GM13977 (cell line): ENCODE measurements at regions not wholly inside any gene's neighbourhood (a gene's known extent, or its start where the extent isn't known, plus 50 kb on each side); places are given as distances from the start of the nearest gene placed in this dataset.
A peak's percentile ranks its signal among the peaks of the same experiment; 100 is the strongest.

Experiments
- DNase-seq: peaks from one replicate; pipeline ENCODE4 v3.0.0; 2012; ENCODE audit warnings: low spot score
- in situ Hi-C: fragments of 300-500 bp; cut with MboI; formaldehyde crosslinking; loops from one replicate; pipeline ENCODE4 v1.12.0; 2022; ENCODE audit warnings: low sequenced_read_pairs, low pct_unique_long_range_greater_than_20kb, mixed read lengths, inconsistent platforms; ENCODE audit not compliant: unreplicated experiment
- TF ChIP-seq, protein P1 (sequence below): IDR thresholded peaks from 2 replicates; pipeline ENCODE4 v1.5.1; 2012; ENCODE audit warnings: mild to moderate bottlenecking, control low read depth; ENCODE audit not compliant: insufficient read depth; ENCODE audit errors: extremely low read depth, missing control alignments

DNA sequence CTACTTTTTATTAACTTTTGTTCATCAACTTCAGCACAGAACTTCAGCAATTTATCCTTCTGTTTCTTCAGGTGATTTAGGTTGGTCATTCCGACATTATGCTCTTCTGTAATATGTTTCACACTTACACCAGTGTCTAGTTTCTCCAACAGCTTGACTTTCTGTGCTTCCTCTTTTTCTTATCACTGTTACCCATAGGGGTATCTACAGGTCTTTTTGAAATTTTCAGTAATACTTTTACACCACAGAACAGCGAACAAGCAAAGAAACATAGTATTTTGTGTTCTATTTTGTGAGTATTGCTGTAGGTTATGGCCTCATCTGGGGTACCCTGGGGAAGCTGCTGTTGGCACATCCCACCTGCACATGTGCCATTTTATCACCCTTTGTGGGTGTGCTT is 260.7 kb downstream of the NSUN3 start:
- in situ Hi-C loops = no loop called here
- DNase-seq = no peak
- TF ChIP-seq, protein P1, sequence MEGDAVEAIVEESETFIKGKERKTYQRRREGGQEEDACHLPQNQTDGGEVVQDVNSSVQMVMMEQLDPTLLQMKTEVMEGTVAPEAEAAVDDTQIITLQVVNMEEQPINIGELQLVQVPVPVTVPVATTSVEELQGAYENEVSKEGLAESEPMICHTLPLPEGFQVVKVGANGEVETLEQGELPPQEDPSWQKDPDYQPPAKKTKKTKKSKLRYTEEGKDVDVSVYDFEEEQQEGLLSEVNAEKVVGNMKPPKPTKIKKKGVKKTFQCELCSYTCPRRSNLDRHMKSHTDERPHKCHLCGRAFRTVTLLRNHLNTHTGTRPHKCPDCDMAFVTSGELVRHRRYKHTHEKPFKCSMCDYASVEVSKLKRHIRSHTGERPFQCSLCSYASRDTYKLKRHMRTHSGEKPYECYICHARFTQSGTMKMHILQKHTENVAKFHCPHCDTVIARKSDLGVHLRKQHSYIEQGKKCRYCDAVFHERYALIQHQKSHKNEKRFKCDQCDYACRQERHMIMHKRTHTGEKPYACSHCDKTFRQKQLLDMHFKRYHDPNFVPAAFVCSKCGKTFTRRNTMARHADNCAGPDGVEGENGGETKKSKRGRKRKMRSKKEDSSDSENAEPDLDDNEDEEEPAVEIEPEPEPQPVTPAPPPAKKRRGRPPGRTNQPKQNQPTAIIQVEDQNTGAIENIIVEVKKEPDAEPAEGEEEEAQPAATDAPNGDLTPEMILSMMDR = no peak

DNA sequence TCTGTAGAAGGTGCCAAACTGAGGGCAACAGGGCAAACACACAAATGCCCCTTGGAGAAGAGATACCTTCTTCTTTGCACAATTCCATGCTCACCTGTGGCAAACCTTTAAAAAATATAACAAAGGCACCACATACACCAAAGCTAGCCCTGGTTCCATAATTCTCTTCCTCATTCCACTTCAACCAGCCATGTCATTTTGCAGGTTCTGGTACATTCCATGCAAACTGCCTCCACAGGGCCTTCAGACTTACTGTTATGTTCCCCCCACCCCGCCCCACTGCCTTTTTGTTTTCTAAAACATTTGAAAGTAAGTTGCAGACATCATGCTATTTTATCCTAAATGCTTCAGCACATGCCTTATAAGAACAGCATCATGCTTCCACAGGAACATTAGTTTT is 269.0 kb downstream of the NSUN3 start:
- no peak for DNase-seq
- in situ Hi-C loops = no loop called here
- TF ChIP-seq, protein P1 = no peak

DNA sequence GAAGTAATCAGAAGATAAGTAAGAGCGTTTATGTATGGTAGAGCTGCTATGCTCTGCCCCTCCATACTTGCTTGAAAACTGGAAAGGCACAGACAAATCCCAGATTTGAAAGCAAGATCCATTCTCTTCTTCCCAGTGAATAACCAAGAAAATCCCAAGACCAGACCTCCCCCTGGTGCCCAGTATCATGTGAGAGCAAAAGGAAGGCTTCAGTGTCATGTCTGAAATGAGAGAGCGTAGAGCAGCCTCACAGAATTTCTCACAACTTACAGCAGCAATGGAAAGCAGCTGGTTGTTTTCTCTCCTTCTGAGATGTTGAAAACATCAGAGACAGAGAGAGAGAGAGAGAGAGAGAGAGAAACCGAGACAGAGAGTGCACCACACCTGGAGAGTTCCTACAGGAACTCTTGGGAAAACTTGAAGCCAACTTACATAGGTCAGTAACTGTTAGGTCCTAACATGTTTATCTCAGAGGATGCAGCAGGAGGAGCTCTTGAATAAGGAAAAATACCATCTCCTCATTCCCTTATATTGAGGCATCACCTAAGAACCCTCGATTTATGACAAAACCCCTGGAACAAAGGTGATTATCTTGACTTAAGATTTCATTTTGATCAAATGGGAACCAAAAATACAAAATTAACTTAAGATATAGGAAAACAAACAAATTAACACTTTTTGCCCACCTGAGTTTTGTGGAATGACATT is 273.3 kb downstream of the NSUN3 start:
- TF ChIP-seq, protein P1 = peak; percentile 41
- in situ Hi-C loops = no loop called here
- no peak for DNase-seq

DNA sequence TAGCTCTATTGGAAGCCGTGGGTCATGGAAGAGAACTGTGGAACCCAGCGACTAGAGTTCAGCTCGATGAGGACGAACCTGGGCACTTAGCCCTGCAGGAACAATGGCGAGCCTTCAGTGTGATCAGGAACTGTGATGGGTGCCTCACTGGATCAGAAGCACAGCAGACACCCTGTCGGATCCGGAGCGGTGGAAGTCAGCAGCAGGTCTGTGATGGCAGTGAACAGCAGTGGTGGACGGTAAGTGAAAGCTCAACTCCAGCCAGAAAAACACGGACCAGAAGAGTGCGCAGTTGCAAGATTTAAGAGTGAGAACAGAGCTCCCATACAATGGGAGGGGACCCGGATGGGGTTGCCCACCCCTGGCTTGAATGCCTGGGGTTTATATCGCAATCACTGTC is 282.2 kb downstream of the NSUN3 start:
- in situ Hi-C loops = no loop called here
- DNase-seq = no peak
- TF ChIP-seq, protein P1 = no peak

DNA sequence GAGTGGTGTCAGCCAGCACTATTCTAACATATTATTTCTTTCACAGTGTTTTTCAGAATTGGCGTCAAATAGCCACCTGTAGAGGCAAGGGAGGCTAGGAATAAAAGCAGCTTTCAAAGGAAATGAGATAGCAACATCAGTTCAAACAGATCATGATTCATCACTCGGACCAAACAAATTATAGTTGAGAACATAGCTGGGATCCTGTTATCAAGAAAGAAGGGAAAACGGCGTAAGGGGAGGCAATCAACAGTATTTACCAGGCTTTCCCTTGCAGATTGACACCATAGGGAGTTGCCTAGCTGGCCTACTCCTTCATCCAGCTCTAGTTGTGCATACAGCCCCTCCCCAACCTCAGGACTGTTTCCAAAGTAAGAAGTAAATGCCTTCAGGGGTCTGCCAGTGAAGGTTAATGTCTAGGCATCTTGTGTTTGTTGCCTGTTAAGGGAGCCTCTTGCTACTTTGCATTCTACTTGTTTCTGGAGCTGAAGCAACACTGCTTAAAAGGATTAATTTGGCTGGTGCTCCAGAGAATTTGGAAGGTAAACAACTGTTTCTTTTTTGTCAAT is 286.5 kb downstream of the NSUN3 start:
- DNase-seq = no peak
- in situ Hi-C loops = no loop called here
- TF ChIP-seq, protein P1 = no peak

DNA sequence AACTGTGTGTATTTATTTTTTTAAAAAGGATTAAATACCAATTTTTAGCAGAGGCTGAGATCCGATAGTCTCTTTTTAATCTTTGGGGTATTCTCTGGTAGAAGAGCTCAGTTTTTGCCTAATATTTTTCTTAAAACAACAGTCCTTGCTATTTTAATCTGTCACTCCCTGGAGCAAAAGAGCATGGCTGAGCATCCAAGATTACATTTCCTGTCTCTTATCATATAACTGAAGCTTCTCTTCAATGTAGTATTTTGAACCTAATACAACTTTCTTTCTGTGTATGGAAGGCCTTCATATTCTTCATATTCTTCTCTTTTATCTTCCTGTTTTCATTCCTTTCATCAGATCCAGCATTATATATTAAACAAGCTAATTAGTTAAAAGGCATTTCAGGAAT is 293.7 kb downstream of the NSUN3 start:
- TF ChIP-seq, protein P1 = no peak
- in situ Hi-C loops = no loop called here
- DNase-seq = no peak
